Mesenchymal stem cell (in vitro differentiated cells and primary cell): ENCODE measurements at regions not wholly inside any gene's neighbourhood (a gene's known extent, or its start where the extent isn't known, plus 50 kb on each side); places are given as distances from the start of the nearest gene placed in this dataset.

Source experiments
- DNase-seq: peaks from one replicate; pipeline ENCODE4 v3.0.0-alpha.2; 2013
- H2AFZ ChIP-seq: one replicate; pipeline ENCODE4 v1.6.1; 2013; ENCODE audit warnings: low read depth, mild to moderate bottlenecking, control low read depth, inconsistent platforms, low read length, moderate library complexity
- H2AK5ac ChIP-seq: 2 replicates; pipeline ENCODE4 v1.6.1; 2013; ENCODE audit warnings: low read length, moderate library complexity, mild to moderate bottlenecking, inconsistent platforms; ENCODE audit not compliant: severe bottlenecking
- H2BK120ac ChIP-seq: one replicate; pipeline ENCODE4 v1.6.1; 2013; ENCODE audit warnings: low read depth, mild to moderate bottlenecking, inconsistent platforms, low read length, moderate library complexity
- H2BK12ac ChIP-seq, 2 experiments: one replicate each; pipeline ENCODE4 v1.6.1; 2013; ENCODE audit warnings: inconsistent platforms in 2 of 2, low read length in 2 of 2, mild to moderate bottlenecking in 2 of 2, moderate library complexity in 2 of 2, control low read depth in 1 of 2
- H2BK15ac ChIP-seq: one replicate; pipeline ENCODE4 v1.6.1; 2013; ENCODE audit warnings: mild to moderate bottlenecking, low read depth, inconsistent platforms; ENCODE audit not compliant: poor library complexity, severe bottlenecking
- H2BK5ac ChIP-seq: 2 replicates; pipeline ENCODE4 v1.6.1; 2013; ENCODE audit warnings: low read depth, mild to moderate bottlenecking, low read length, control low read depth, inconsistent platforms; ENCODE audit not compliant: poor library complexity, severe bottlenecking
- H3K14ac ChIP-seq, 2 experiments: one replicate each; pipeline ENCODE4 v1.6.1; 2013; ENCODE audit warnings: inconsistent platforms in 2 of 2, low read length in 2 of 2, control low read depth in 1 of 2, mild to moderate bottlenecking in 1 of 2, moderate library complexity in 1 of 2
- H3K18ac ChIP-seq, 2 experiments: one replicate each; pipeline ENCODE4 v1.6.1; 2013; ENCODE audit warnings: inconsistent platforms in 2 of 2, low read length in 2 of 2, control low read depth in 1 of 2, low read depth in 1 of 2, mild to moderate bottlenecking in 1 of 2
- H3K23ac ChIP-seq, 2 experiments: one replicate each; pipeline ENCODE4 v1.6.1; 2013; ENCODE audit warnings: inconsistent platforms in 2 of 2, low read length in 2 of 2, mild to moderate bottlenecking in 2 of 2, moderate library complexity in 2 of 2, control low read depth in 1 of 2
- H3K27ac ChIP-seq: 2 replicates; pipeline ENCODE4 v1.5.1; 2013; ENCODE audit warnings: mild to moderate bottlenecking, moderate library complexity, low read length, control low read depth, inconsistent platforms; ENCODE audit not compliant: poor library complexity, severe bottlenecking
- H3K27me3 ChIP-seq, 2 experiments: 2 replicates each; pipeline versions ENCODE4 v1.6.1 to v1.7.0; 2013; ENCODE audit warnings: low read length in 2 of 2, mild to moderate bottlenecking in 2 of 2, moderate library complexity in 2 of 2, control low read depth in 1 of 2, inconsistent platforms in 1 of 2; ENCODE audit not compliant: control insufficient read depth in 1 of 2, insufficient read depth in 1 of 2
- H3K36me3 ChIP-seq, 2 experiments: 2 replicates each; pipeline versions ENCODE4 v1.6.1 to v1.7.0; 2013; ENCODE audit warnings: low read length in 2 of 2, control low read depth in 1 of 2, inconsistent platforms in 1 of 2, low read depth in 1 of 2, mild to moderate bottlenecking in 1 of 2; ENCODE audit not compliant: insufficient read depth in 2 of 2, control insufficient read depth in 1 of 2
- H3K4ac ChIP-seq, 2 experiments: one replicate each; pipeline ENCODE4 v1.6.1; 2013; ENCODE audit warnings: inconsistent platforms in 2 of 2, low read length in 2 of 2, mild to moderate bottlenecking in 2 of 2, moderate library complexity in 2 of 2, control low read depth in 1 of 2, low read depth in 1 of 2
- H3K4me1 ChIP-seq: 2 replicates; pipeline ENCODE4 v1.6.1; 2013; ENCODE audit warnings: low read depth, low read length, control low read depth; ENCODE audit not compliant: control insufficient read depth, insufficient read depth
- H3K4me2 ChIP-seq: 2 replicates; pipeline ENCODE4 v1.6.1; 2013; ENCODE audit warnings: low read length, mild to moderate bottlenecking, inconsistent platforms; ENCODE audit not compliant: poor library complexity, severe bottlenecking
- H3K4me3 ChIP-seq, 2 experiments: 2 replicates each; pipeline versions ENCODE4 v1.5.1 to v1.7.0; 2013; ENCODE audit warnings: low read length in 2 of 2, mild to moderate bottlenecking in 2 of 2, control low read depth in 1 of 2, low read depth in 1 of 2; ENCODE audit not compliant: insufficient read depth in 1 of 2
- H3K79me1 ChIP-seq: replicated peaks from 2 replicates; pipeline ENCODE4 v1.6.1; 2013; ENCODE audit warnings: mild to moderate bottlenecking, control low read depth, low read length, inconsistent platforms; ENCODE audit not compliant: poor library complexity, severe bottlenecking
- H3K9ac ChIP-seq: 2 replicates; pipeline ENCODE4 v1.7.0; 2013; ENCODE audit warnings: mild to moderate bottlenecking, low read length, moderate library complexity
- H3K9me3 ChIP-seq: 2 replicates; pipeline ENCODE4 v1.7.0; 2013; ENCODE audit warnings: mild to moderate bottlenecking, low read length; ENCODE audit not compliant: control insufficient read depth
- H4K8ac ChIP-seq: one replicate; pipeline ENCODE4 v1.6.1; 2013; ENCODE audit warnings: inconsistent platforms, mild to moderate bottlenecking, low read length, moderate library complexity
- H4K91ac ChIP-seq: one replicate; pipeline ENCODE4 v1.6.1; 2013; ENCODE audit warnings: mild to moderate bottlenecking, low read length, inconsistent platforms
- WGBS: methylation state at CpG from one replicate; pipeline ENCODE4 v1.1.7; 2013; ENCODE audit warnings: mixed read lengths; 5-methylcytosine and 5-hydroxymethylcytosine counted together

DNA sequence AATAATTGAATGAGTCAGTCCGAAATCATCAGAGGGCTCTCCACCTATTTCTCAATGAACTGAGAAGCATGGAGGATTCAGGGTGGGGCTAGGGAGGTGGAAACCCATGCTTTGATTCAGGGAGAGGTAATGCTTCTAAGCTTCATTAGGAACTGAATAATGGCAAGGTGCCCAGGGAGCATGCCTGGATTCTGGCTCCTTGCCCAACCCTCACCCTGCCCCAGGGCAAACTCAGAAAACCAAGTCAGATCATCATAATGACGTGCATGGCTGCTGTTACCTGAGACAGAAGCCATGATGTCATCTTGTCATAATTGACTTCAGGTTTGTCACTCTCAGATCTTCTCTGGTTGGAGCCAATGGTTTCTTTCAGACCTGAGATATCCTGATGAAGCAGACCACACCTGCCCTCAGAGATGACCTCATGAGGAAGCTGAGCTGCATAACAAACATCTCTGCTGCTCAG lies 199.6 kb downstream of the SYK start:
- Histone ChIP-seq H3K4me1 (no peaks in the 10 kb centered on the region), H4K91ac (no peak overlapping the region), H4K8ac (no peak overlapping the region), H2BK120ac (no peak overlapping the region), H2BK12ac (no peak overlapping the region), H3K79me1 (no peaks in the 10 kb centered on the region), H3K4ac (no peak overlapping the region), H3K18ac (no peak overlapping the region), H3K4me3 (no peak overlapping the region), H3K9ac (no peak overlapping the region), H2AFZ (no peak overlapping the region), H3K36me3 (no peaks in the 10 kb centered on the region), H3K14ac (no peak overlapping the region), H2AK5ac (no peak overlapping the region), H2BK5ac (no peak overlapping the region), H3K27ac (no peak overlapping the region), H3K23ac (no peak overlapping the region), H3K9me3 (peaks cover 9% of the 10 kb centered on the region), H3K4me2 (no peak overlapping the region), H2BK15ac (no peak overlapping the region), H3K27me3 (no peaks in the 10 kb centered on the region)
- no peak for DNase-seq
- 95% methylated on average over 2 of the region's 2 CpGs for WGBS

DNA sequence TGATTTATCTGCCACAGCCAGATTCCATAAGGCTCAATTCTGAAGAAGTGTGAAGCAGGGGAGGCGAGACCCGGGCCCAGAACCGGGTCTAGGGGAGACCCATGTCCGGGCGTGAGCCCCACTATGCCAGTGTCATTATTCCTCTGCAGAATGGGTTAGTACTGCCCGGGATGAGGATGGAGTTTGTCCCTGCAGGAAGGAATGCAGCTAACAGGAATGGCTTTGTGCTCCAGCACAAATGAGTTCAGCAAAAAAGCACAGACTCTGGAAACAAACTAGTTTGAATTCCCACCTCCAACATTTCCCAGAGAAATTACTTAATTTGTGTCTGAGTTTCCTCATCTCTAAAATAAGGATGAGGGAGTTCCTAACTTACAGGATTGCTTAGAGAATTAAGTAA lies 202.9 kb downstream of the SYK start:
- Histone ChIP-seq H2BK15ac (no peak overlapping the region), H3K23ac (no peak overlapping the region), H3K27me3 (no peaks in the 10 kb centered on the region), H3K18ac (no peak overlapping the region), H3K4me3 (no peak overlapping the region), H3K4me2 (no peak overlapping the region), H3K36me3 (no peaks in the 10 kb centered on the region), H4K91ac (no peak overlapping the region), H3K4me1 (no peaks in the 10 kb centered on the region), H3K27ac (no peak overlapping the region), H2AK5ac (no peak overlapping the region), H2BK120ac (no peak overlapping the region), H3K14ac (no peak overlapping the region), H3K9me3 (peaks cover 15% of the 10 kb centered on the region), H3K9ac (no peak overlapping the region), H2BK12ac (no peak overlapping the region), H2AFZ (no peak overlapping the region), H3K79me1 (no peaks in the 10 kb centered on the region), H2BK5ac (no peak overlapping the region), H3K4ac (no peak overlapping the region), H4K8ac (no peak overlapping the region)
- DNase-seq, result no peak
- WGBS, result 90% methylated on average over 6 of the region's 6 CpGs

DNA sequence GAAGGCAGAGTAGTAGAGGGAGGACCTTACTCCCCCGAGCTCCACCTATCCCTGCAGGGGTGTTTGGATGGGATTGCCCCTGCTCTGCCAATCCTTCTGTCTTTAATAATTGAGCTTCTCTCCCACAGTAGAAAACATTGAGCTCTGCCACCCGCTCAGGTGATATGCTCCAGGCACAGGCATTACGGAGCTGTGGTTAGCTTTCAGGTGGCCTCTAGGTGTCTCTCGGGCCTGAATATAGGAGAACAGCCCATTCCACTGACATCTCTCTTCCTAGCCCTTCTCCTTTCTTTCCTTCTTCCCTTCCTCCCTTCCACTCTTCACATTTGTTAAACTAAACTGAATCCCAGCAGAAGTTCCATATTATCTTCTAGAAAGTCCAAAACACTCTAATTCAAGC lies 203.4 kb downstream of the SYK start:
- Histone ChIP-seq H3K79me1 (no peaks in the 10 kb centered on the region), H3K4ac (no peak overlapping the region), H4K8ac (no peak overlapping the region), H3K27me3 (no peaks in the 10 kb centered on the region), H3K9me3 (peaks cover 15% of the 10 kb centered on the region), H2AK5ac (no peak overlapping the region), H3K4me1 (no peaks in the 10 kb centered on the region), H2BK120ac (no peak overlapping the region), H2AFZ (no peak overlapping the region), H2BK15ac (no peak overlapping the region), H4K91ac (no peak overlapping the region), H3K9ac (no peak overlapping the region), H3K18ac (no peak overlapping the region), H3K27ac (no peak overlapping the region), H3K14ac (no peak overlapping the region), H3K4me3 (no peak overlapping the region), H3K4me2 (no peak overlapping the region), H3K36me3 (no peaks in the 10 kb centered on the region), H2BK5ac (no peak overlapping the region), H3K23ac (no peak overlapping the region), H2BK12ac (no peak overlapping the region)
- whole genome bisulfite sequencing, result 77% methylated on average over 4 of the region's 4 CpGs
- DNase-seq, result no peak

DNA sequence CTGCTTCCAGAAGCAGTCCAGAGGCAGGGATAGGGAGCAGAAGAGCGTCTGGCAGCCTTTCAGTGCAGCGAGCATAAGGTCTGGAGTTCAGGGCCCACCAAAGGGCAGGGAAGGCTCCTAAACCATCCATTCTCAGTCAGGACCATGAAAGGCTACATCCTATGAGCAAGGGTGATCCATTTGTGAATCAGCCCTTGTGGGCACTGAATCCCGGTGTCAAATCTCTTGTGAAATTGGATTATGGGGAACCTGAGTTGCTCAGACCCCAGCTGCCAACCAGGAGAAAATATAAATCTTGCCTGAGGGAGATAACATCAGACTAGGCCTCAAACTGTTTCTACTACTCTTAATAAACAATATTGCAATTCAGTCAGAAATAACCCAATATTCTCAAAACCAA lies 204.4 kb downstream of the SYK start:
- Histone ChIP-seq H2BK12ac (no peak overlapping the region), H3K4me3 (no peak overlapping the region), H2BK120ac (no peak overlapping the region), H3K27ac (no peak overlapping the region), H2AK5ac (no peak overlapping the region), H3K23ac (no peak overlapping the region), H2BK5ac (no peak overlapping the region), H3K4ac (no peak overlapping the region), H3K14ac (no peak overlapping the region), H4K8ac (no peak overlapping the region), H3K4me1 (no peaks in the 10 kb centered on the region), H4K91ac (no peak overlapping the region), H3K27me3 (no peaks in the 10 kb centered on the region), H2BK15ac (no peak overlapping the region), H2AFZ (no peak overlapping the region), H3K9me3 (peaks cover 15% of the 10 kb centered on the region), H3K36me3 (no peaks in the 10 kb centered on the region), H3K79me1 (no peaks in the 10 kb centered on the region), H3K9ac (no peak overlapping the region), H3K18ac (no peak overlapping the region), H3K4me2 (no peak overlapping the region)
- DNase-seq, result no peak
- 88% methylated on average over 3 of the region's 3 CpGs for WGBS
